ENCODE measurements at regions not wholly inside any gene's neighbourhood (a gene's known extent, or its start where the extent isn't known, plus 50 kb on each side); places are given as distances from the start of the nearest gene placed in this dataset.
"Not testable (repeated sequence)": the region's sequence is repeated elsewhere in the genome, so short reads cannot be mapped to it uniquely, and the experiment has no call there.

DNA sequence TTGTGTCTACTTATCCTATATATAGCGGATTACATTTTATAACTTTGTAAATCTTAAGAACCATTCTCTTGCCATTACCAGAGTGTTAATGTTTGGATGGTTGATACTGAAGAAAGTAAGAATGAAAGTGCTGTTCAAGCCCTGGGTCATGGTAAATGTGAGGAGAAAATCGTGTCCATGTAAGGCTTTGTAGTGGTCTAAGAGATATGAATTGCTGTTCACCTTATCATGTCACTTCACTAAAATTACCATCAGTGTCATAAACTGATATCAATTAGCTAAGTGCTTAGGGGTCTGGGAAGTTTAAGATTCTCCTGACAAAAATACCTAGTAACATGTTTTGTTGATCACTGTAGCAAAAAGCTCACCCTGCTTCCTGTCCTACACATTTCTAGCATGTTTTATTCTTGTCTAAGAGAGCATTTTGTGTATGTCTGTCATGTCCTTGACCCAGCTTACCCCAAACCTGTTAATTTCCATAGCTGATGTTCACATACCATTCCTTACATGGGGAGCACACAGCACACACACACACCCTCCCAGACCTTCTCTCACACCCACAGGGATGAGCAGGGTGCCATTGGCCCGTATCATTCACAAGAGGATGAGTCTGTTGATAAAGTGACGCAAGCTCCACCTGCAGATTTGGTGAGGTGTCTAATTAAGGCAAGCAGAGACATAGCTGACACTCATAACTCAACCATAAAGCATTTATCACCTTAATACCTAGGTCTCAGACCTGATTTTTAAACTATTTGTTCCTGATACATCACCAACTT, 125.1 kb upstream of the PAM start:
- Histone ChIP-seq H3K27ac (ENCODE audit: control insufficient read depth, insufficient read depth, low read length) (no peak overlapping the region), H3K4me3 (ENCODE audit: control insufficient read depth in 2 of 3, extremely low read depth in 1 of 3, insufficient read depth in 2 of 3, low read depth in 1 of 3, low read length in 3 of 3) (no peak overlapping the region), H4K20me1 (ENCODE audit: control insufficient read depth, extremely low read depth, insufficient read depth, low read length) (no peaks in the 10 kb centered on the region), H3K4me2 (ENCODE audit: control insufficient read depth, extremely low read depth, insufficient read depth, low read depth, low read length) (no peak overlapping the region), H3K27me3 (ENCODE audit: control insufficient read depth, extremely low read depth, insufficient read depth, low read length) (no peaks in the 10 kb centered on the region), H3K4me1 (ENCODE audit: control insufficient read depth, extremely low read depth, insufficient read depth, low read length) (peaks cover 22% of the 10 kb centered on the region), H3K9ac (ENCODE audit: control insufficient read depth, extremely low read depth, insufficient read depth, low read length) (no peak overlapping the region), H3K9me3 (ENCODE audit: control insufficient read depth, low read depth, low read length) (no peaks in the 10 kb centered on the region), H2AFZ (ENCODE audit: control insufficient read depth, low read length) (no peak overlapping the region), H3K9me1 (ENCODE audit: control insufficient read depth, extremely low read depth, insufficient read depth, low read length) (no peaks in the 10 kb centered on the region), H3K79me2 (ENCODE audit: control insufficient read depth, insufficient read depth, low read length) (no peaks in the 10 kb centered on the region), H3K36me3 (ENCODE audit: control insufficient read depth in 2 of 2, extremely low read depth in 1 of 2, insufficient read depth in 2 of 2, low read length in 2 of 2) (no peaks in the 10 kb centered on the region)
- dilution Hi-C loops (cut with MboI; ENCODE audit: extremely low pct_ligation_motif_present, low sequenced_read_pairs) = no loop called here
- TF ChIP-seq CTCF (optimal IDR thresholded peaks at IDR 0.05 in 1 of 3, IDR thresholded peaks at IDR 0.05 in 1 of 3, conservative IDR thresholded peaks at IDR 0.05 in 1 of 3; ENCODE audit: extremely low read depth in 1 of 3, insufficient read depth in 2 of 3, low read length in 3 of 3) = no peak
- TF ChIP-seq EZH2 (IDR thresholded peaks at IDR 0.05; ENCODE audit: low read length) = no peak
- FAIRE-seq (no peak), DNase-seq (ENCODE audit: low read depth, low spot score) (peak; percentile 17)

GRCh38 chr5:102635399-102635798, 119.7 kb upstream of the PAM start:
- H3K4me3 ChIP-seq (ENCODE audit: control insufficient read depth in 2 of 3, extremely low read depth in 1 of 3, insufficient read depth in 2 of 3, low read depth in 1 of 3, low read length in 3 of 3); H3K9me3 ChIP-seq (ENCODE audit: control insufficient read depth, low read depth, low read length); H4K20me1 ChIP-seq (ENCODE audit: control insufficient read depth, extremely low read depth, insufficient read depth, low read length); H3K27ac ChIP-seq (ENCODE audit: control insufficient read depth, insufficient read depth, low read length); DNase-seq (ENCODE audit: low read depth, low spot score); H3K4me1 ChIP-seq (ENCODE audit: control insufficient read depth, extremely low read depth, insufficient read depth, low read length); H3K79me2 ChIP-seq (ENCODE audit: control insufficient read depth, insufficient read depth, low read length); H3K9ac ChIP-seq (ENCODE audit: control insufficient read depth, extremely low read depth, insufficient read depth, low read length); dilution Hi-C loops (cut with MboI; ENCODE audit: extremely low pct_ligation_motif_present, low sequenced_read_pairs); H2AFZ ChIP-seq (ENCODE audit: control insufficient read depth, low read length); FAIRE-seq; H3K9me1 ChIP-seq (ENCODE audit: control insufficient read depth, extremely low read depth, insufficient read depth, low read length); H3K27me3 ChIP-seq (ENCODE audit: control insufficient read depth, extremely low read depth, insufficient read depth, low read length); H3K36me3 ChIP-seq (ENCODE audit: control insufficient read depth in 2 of 2, extremely low read depth in 1 of 2, insufficient read depth in 2 of 2, low read length in 2 of 2); H3K4me2 ChIP-seq (ENCODE audit: control insufficient read depth, extremely low read depth, insufficient read depth, low read depth, low read length): not testable (repeated sequence)

DNA sequence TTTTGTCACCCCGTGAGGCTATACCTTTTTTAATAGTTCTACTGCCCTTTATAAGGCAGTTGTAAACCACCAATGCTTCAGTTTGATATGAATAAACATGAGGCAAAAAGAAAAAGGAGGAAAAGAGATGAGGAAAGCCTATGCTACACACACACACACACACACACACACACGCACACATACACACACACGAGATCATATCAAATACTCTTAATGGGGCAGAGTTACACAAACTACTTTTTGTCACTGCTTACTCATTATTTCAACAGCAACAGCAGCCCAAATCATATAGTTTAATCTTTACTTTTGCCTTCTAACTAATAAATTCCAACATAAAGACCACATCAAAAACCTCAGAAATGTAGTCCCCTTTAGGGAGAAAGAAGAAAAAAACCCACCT, 116.8 kb upstream of the PAM start:
- H3K27me3 ChIP-seq (ENCODE audit: control insufficient read depth, extremely low read depth, insufficient read depth, low read length) = no peaks in the 10 kb centered on the region
- no peak overlapping the region for H3K4me2 ChIP-seq (ENCODE audit: control insufficient read depth, extremely low read depth, insufficient read depth, low read depth, low read length)
- TF ChIP-seq EZH2 (IDR thresholded peaks at IDR 0.05; ENCODE audit: low read length) = no peak
- TF ChIP-seq CTCF (optimal IDR thresholded peaks at IDR 0.05 in 1 of 3, IDR thresholded peaks at IDR 0.05 in 1 of 3, conservative IDR thresholded peaks at IDR 0.05 in 1 of 3; ENCODE audit: extremely low read depth in 1 of 3, insufficient read depth in 2 of 3, low read length in 3 of 3) = no peak
- DNase-seq (ENCODE audit: low read depth, low spot score) (no peak), FAIRE-seq (no peak)
- H3K9me1 ChIP-seq (ENCODE audit: control insufficient read depth, extremely low read depth, insufficient read depth, low read length) = no peaks in the 10 kb centered on the region
- no peaks in the 10 kb centered on the region for H3K36me3 ChIP-seq (ENCODE audit: control insufficient read depth in 2 of 2, extremely low read depth in 1 of 2, insufficient read depth in 2 of 2, low read length in 2 of 2)
- H3K27ac ChIP-seq (ENCODE audit: control insufficient read depth, insufficient read depth, low read length) = no peak overlapping the region
- H3K4me1 ChIP-seq (ENCODE audit: control insufficient read depth, extremely low read depth, insufficient read depth, low read length) = no peaks in the 10 kb centered on the region
- no peak overlapping the region for H3K9ac ChIP-seq (ENCODE audit: control insufficient read depth, extremely low read depth, insufficient read depth, low read length)
- dilution Hi-C loops (cut with MboI; ENCODE audit: extremely low pct_ligation_motif_present, low sequenced_read_pairs) = no loop called here
- no peak overlapping the region for H2AFZ ChIP-seq (ENCODE audit: control insufficient read depth, low read length)
- H4K20me1 ChIP-seq (ENCODE audit: control insufficient read depth, extremely low read depth, insufficient read depth, low read length) = no peaks in the 10 kb centered on the region
- H3K4me3 ChIP-seq (ENCODE audit: control insufficient read depth in 2 of 3, extremely low read depth in 1 of 3, insufficient read depth in 2 of 3, low read depth in 1 of 3, low read length in 3 of 3) = no peak overlapping the region
- H3K79me2 ChIP-seq (ENCODE audit: control insufficient read depth, insufficient read depth, low read length) = no peaks in the 10 kb centered on the region
- H3K9me3 ChIP-seq (ENCODE audit: control insufficient read depth, low read depth, low read length) = no peaks in the 10 kb centered on the region
